Forelimb muscle (tissue), 1 donor: ENCODE measurements at regions not wholly inside any gene's neighbourhood (a gene's known extent, or its start where the extent isn't known, plus 50 kb on each side); places are given as distances from the start of the nearest gene placed in this dataset.
"Not testable (repeated sequence)": the region's sequence is repeated elsewhere in the genome, so short reads cannot be mapped to it uniquely, and the experiment has no call there.

Source experiments
- DNase-seq: peaks from one replicate; pipeline ENCODE4 v3.0.0-alpha.2; 2013; ENCODE audit warnings: low read depth

DNA sequence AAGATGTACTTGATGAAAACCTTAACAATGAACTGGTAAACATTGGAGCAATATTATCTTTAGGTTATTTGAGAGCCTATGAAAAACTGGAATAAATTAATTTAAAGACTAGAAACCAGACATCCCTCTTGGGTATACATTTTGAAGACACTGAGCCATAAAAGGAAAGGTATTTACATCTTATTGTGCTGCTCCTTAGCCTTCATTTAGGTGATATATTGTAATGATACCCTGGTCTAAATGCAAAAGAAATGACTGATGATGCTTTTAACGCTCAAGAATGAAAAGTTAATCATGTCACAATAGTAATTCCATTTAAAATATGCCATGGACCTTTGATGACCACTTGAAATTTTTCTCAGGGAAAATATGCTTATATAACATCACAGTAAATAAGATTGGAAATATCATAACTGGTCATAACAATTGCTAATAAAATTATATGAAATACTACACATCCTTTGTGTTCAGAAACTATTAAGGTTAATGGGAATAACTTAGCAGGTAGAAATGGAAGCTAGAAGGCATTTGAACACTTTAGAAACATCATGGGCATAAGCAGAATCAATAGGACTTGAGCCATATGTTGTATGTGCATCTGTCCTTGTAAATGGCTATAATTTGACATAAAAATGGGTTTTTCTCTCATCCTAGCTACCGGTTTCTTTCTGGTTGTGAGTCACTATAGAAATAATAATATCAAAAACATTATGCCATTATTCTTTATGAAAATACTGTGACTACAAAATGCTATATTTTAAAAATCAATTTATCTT, 979.7 kb downstream of the RAPGEF2 start:
- no peak for DNase-seq

DNA sequence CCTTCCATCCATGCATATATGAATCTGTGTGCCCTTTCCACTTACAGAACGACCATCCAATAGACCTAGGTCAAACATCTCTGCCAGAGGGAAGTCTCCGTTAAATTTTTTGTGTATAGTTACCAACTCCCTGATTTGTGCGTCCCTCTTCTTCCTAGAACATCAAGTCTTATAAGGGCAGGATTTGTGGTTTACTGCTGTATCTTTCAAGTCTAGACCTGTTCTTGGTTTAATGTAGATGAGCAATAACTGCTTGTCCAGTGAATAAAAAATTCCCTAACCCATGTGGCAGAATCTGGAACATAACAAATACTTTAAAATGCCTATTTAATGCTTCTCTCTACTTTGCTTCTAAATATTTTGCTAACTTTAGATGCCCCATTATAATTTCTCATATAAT, 988.8 kb downstream of the RAPGEF2 start:
- DNase-seq: no peak

DNA sequence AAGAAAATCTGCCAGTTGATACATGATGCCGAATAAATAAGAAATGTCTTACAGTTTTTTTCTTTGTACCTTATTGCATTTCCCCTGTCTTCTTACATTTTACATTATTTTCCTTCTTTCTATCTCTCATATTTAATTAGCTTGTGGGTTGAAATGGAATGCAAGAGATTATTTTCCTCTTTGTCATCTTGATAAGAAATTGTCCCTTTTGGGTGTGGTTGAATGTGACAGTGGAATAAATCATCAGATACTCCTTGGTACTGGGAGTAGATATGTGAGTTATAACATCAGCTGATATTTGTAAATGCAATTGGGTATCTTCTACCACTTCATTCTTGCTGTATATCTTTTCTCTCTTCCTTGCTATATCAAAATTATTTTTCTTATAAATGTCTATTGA, 997.4 kb downstream of the RAPGEF2 start:
- DNase-seq: no peak

DNA sequence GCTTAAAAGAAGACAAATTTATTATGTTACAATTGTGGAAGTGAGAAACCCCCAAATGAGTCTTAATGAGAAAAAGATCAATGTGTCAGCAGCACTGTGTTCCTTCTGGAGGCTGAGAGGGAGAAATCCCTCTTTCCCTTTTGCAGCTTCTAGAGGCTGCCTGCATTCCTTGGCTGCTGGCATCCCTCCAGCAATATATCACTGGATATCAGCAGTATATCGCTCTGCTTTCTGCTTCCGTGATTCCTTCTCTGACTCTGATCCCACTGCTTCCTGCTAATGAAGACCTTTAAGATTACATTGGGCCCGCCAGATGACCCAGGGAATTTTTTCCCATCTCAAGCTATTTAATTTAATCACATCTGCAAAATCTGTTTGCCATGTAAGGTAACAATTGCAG, 1008.0 kb downstream of the RAPGEF2 start:
- DNase-seq: no peak

DNA sequence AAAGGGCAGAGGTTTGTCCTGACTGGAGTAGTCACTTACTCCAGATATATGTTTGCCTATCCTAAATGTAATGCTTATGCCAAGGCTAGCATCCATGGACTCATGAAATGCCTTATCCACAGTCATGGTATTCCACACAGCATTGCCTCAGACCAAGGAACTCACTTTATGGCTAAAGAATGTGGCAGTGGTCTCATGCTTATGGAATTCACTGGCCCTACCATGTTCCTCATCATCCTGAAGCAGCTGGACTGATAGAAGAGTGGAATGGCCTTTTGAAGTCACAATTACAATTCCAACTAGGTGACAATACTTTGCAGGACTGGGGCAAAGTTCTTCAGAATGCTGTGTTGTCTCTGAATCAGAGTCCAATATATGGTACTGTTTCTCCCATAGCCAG, 1014.8 kb downstream of the RAPGEF2 start:
- DNase-seq: no peak

DNA sequence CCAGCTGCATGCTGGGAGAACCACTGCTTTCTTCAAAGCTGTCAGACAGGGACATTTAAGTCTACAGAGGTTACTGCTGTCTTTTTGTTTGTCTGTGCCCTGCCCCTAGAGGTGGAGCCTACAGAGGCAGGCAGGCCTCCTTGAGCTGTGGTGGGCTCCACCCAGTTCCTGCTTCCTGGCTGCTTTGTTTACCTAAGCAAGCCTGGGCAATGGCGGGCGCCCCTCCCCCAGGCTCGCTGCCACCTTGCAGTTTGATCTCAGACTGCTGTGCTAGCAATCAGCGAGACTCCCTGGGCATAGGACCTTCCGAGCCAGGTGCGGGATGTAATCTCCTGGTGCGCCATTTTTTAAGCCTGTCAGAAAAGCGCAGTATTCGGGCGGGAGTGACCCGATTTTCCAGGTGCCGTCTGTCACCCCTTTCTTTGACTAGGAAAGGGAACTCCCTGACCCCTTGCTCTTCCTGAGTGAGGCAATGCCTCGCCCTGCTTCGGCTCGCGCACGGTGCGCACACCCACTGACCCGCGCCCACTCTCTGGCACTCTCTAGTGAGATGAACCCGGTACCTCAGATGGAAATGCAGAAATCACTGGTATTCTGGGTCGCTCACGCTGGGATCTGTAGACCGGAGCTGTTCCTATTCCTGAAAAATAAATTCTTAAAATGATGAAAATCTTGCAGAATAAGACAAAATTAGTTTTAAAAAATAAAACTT, 1022.9 kb downstream of the RAPGEF2 start:
- DNase-seq: not testable (repeated sequence)

DNA sequence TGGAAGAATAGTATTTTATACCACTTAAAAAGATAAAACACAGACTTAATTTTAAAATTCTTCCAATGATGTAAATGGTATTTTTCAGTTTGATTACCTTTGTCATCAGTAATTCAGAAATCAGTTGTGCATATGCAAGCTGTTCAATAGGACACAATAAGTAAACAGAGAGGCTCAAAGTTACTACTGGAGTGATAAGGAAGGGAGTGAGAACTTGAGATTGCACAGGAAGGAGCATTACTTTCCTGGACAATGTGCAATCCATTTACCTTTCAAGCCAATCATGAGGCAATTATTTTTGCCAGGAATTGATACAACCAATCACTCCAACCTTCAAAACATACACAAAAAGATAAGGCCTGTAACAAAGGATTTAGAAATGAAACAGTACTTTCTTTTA, 1024.3 kb downstream of the RAPGEF2 start:
- DNase-seq: no peak

DNA sequence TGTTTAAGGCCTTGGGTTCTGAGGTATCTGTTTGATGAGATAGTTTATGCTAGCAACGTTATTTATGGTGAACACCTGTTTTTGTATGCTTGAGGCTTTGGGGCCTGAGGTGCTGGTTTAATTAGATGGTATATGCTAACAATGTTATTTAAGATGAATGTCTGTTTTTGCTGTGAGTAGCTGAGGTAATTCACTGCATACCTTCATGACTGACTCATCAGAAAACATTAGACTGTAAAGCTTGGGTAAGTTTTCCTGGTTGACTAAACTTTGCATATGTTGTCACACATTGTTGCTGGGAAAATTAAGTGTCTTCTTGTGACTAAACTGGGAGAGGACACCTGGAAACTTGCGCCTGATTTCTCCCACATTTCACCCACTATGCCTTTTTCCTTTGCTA, 1026.6 kb downstream of the RAPGEF2 start:
- DNase-seq: no peak

DNA sequence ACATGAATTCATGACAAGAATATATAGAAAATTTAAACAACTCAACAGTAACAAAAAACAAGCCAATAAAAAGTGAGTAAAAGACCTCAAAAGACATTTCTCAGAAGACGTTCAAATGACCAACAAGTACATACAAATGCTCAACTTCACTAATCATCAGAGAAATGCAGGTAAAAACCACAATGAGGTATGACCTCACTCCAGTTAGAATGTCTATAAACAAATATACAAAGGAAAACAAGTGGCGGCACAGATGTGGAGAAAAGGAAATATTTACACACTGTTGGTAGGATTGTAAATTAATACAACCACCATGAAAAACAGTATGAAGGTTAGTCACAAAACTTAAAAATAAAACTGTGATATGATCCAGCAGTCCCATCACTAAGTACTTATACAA, 1033.1 kb downstream of the RAPGEF2 start:
- DNase-seq: no peak

DNA sequence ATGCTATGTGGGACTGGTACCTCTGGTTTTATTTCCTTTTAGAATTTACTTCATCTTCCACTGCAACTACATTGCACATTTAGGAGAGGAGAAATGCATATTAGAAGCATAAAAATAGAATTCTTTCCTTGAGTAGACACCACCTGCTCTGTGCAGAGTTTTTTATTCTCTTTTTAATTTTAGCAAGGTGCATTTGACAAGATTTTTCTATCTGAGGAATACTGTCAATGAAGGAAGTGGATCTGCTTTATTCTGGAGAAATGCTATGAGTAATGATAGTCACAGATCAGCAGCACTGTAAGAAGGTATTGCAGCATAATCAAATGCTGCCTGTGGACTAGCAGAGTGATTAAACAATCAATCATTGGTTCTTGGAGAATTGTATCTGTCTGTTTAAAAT, 1038.3 kb downstream of the RAPGEF2 start:
- DNase-seq: no peak

DNA sequence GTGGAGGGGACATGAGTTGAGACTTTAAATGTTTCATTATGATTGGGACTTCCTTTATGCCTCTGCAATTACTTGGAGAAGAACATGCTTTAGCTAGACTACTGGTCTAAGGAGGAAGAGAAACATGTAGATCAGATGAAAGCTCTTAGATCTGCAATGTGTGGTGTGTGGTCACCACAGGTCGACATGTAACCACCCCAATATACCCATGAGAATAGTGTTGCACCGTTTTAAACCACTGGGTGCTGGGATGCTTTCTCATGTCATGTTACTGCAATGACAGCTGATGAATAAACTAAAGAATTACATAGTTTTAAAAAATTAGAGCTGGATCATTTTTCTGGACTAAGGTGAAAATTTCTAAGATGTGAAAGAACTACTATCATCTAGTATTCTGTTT, 1039.7 kb downstream of the RAPGEF2 start:
- DNase-seq: no peak

DNA sequence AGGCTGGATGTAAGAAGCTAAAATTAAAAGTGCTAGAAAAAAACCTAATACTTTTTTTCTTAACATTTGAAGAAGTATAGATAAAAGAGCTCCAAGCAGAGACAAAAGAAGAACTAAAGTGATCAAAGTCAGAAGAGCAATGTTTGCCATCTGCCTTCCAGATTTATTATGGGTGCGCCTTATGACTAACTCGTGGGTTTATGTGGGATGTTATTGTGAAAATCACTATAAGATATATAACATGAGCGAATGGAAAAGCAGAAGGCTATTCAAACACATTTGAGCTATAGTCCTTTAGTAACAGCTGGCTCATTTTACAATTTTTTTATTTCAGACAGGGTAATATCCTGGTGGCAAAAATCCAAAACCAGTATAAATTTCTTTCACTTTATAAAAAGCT, 1040.7 kb downstream of the RAPGEF2 start:
- DNase-seq: no peak

DNA sequence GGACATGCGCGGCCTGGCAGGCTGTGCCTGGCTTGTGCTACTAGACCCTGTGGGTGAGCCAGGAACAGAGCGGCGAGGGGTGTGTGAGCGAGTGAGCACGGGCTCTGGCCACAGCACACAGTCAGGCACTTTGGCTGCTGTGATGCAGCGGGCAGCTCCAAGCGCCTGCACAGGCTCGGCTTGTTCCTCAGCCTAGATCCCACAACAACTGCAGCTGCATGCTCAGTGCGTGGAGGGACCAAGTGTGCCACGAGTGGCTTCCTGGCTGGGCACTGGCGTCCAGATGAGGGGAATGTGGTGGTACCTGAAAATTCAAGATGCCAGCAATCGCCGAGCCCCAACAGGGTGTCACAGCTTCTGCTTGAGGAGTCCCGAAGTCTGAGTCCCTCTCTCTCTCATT, 1056.6 kb downstream of the RAPGEF2 start:
- no peak for DNase-seq

DNA sequence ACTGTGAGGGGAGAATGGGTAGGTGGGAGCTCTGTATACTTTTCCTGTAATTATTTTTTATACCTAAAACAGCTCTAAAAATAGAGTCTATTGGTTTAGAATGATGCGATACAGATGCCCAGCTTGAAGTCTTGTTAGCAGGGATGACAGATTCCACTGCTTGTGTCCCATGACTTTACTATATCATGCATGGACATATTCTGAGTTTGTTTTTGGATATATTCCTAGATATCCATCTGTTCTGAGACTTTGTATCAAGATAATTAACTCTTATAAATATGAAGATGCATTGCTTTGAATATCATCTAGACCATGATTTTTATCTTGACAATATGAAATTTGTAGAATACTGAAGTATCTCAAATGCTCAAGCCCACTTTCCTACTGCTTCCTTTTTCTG, 1058.1 kb downstream of the RAPGEF2 start:
- no peak for DNase-seq

DNA sequence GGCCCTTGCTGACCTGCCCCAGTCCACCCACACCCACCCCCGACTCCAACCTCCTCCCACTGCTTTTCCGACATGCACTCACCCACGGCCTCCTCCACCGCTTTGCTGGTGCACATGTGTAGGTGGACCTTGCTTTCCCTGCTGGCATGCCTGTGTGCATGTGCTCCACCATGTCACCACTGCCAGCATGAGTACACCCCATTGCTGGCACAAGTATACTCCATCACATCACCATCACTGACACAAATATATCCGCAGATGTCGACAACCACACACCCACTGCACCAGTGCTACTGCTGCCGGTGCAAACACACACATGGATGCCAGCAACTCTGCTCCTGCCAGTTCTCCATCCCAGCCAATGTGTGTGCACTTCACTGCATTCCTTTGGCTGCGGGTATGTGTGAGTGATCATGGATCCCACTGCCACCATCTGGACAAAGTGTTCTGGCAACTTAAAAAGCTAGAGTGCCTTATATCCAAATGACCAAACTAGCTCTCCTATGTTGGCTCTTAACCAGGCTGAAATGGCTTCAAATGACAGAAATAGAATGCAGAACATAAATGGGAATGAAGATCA, 1072.3 kb downstream of the RAPGEF2 start:
- DNase-seq: no peak

DNA sequence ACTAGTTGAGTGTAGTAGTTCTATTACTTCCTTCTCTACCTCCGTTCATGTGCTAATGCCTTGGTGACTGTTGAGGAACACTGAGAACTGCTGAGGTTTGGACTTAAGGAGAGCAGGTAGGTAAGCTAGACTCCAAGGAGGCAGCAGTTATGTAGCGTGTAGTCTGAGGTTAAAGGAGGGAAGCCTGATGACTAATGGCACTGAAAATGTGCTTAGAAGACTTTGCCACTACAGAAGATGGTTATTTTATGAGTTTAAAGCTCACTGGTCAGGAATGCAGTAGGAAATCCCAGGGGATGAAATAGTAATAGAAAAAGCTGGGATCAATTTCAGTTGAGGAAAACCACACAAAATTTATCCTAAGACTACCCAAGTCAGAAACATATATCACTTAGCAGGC, 1077.3 kb downstream of the RAPGEF2 start:
- DNase-seq: no peak

DNA sequence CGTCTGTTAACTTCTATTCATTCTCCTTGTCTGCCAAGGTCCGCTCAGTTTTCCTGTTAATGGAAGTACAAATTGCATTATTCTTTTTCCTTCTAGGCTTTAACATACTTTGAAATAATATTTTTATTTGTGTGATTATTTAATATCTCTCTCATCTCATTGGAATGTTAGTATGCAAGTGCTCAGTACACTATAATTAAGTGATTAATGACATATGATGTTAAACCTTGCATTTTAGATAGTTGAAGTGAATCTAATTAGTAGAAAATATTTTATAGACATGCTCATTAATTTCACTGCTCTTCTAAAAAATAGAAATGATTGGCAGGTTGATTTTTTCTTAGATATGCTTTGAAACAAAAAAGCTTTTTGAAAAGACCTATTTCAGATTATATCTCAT, 1079.8 kb downstream of the RAPGEF2 start:
- DNase-seq: no peak

DNA sequence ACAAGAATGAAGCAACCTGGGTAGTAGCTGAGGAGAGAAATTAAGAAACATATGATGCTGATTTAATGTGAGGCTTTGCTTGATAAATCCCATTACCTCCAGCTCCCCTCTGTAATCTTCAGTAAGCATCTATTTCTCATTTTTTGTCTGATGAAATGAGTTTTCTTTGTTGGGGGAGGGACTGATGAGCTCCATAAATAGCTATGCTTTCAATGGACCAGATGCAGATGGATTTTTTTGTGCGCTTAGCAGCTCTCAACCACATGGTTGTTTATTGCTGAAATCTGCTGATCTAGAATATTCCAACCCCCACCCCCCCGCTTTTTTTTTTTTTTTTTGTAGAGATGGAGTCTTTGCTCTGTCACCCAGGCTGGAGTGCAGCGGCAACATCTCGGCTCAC, 1082.0 kb downstream of the RAPGEF2 start:
- DNase-seq: no peak

DNA sequence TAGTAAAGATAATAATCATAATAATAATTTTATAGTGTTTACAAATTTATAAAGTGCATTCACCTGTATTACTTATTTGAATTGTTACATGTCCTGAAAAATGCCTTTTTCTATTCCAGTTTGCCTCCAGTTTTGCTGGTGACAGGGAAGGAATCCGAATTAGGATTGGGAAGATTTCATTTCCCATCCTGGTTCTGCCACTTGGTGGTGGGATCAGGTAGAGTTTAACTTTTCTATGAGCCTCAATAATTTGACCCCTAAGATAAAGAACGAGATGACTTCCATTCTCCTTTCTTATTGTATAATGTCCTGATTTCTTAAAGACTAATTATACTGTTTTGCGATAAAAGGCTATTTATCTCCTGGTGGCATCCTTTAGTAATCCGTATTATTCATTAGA, 1090.9 kb downstream of the RAPGEF2 start:
- no peak for DNase-seq

DNA sequence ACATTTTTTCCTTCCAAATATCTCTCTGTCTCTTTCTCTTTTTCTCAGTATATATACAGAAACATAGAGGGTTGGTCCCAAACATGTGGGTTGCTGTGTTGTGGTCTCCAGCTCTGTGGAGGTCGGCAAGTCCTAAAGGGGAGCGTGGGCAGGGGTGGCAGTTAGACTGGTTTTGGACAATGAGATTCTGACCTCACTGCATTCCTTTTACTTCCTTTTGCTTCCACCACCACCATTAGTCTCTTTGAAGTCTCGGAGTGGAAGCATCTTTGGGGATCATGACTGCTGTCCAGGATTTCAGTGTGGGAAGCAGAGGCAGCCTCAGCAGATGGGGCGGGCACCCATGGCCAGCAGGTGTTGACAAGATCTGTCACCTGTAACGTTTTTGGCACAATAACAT, 1091.8 kb downstream of the RAPGEF2 start:
- no peak for DNase-seq

DNA sequence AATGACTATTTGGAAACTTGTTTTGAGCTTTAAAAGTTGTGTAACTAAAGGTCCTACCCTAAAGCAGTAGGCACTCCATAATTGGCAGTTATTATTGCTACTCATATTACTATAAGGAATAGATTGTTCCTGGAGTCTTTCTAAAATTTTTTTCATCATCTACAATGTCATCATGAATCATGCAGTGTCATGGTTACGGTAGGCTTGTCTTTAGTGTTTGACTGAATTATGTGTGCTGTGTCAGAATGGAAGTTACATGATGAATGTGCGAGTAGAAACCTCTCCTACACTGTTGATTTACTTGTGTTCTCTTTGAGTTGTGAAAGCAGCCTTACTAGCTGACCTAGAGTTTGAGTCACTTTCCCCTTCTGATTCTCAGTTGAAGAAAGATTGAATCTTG, 1099.9 kb downstream of the RAPGEF2 start:
- no peak for DNase-seq

DNA sequence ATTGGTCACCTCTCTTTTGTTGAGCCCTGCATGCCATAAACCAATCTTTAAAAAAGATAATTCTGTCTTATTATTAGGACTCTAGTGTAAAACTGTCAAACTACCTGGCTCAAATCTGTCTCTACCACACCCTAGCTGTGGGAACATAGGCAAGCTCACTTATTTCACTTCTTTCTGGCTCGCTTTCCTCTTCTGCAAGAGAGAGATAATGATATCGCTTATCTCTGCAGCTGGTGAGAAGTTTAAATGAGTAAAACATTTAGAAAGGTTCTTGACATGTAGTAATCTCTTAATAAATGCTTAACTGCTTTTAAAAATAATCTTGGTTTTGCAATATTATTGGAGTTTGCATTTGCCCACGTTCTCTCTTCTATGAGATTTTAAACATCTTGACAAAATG, 1109.2 kb downstream of the RAPGEF2 start:
- no peak for DNase-seq

DNA sequence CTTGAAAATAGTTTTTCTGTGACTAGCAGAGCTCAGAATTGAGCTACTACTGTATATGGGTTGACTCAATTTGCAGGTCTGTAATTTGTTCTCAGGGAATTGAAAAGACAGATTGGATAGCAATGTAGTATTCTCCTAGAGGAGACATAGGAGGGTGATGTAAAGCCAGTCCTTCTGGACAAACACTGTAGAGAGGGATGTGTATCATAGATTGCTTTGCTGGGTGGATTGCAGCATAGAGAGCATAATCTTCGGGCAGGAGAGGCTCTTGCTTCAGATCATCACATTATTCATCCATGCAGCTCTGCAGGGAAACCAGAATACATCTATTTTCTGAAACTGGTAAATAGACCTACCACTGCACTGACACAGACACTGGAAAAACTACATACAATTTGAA, 1110.5 kb downstream of the RAPGEF2 start:
- no peak for DNase-seq
